Osteoblast (primary cell): ENCODE measurements at regions not wholly inside any gene's neighbourhood (a gene's known extent, or its start where the extent isn't known, plus 50 kb on each side); places are given as distances from the start of the nearest gene placed in this dataset.

Experiments used
- DNase-seq: peaks from one replicate; pipeline ENCODE4 v3.0.0; 2011; ENCODE audit warnings: low spot score, mixed read lengths; ENCODE audit not compliant: insufficient read length; ENCODE audit errors: missing footprints
- H2AFZ ChIP-seq: 2 replicates; pipeline ENCODE4 v1.6.0; 2011; ENCODE audit warnings: mild to moderate bottlenecking, low read length
- H3K27ac ChIP-seq: 2 replicates; pipeline ENCODE4 v1.5.1; 2011; ENCODE audit warnings: mild to moderate bottlenecking, low read depth, low read length, moderate library complexity
- H3K27me3 ChIP-seq: 2 replicates; pipeline ENCODE4 v1.6.0; 2012; ENCODE audit warnings: mild to moderate bottlenecking, control low read depth, inconsistent platforms, low read length, moderate library complexity; ENCODE audit not compliant: insufficient read depth
- H3K36me3 ChIP-seq: 2 replicates; pipeline ENCODE4 v1.5.1; 2011; ENCODE audit warnings: mild to moderate bottlenecking, low read length, control low read depth, moderate library complexity; ENCODE audit not compliant: insufficient read depth
- H3K4me1 ChIP-seq: 2 replicates; pipeline ENCODE4 v1.5.1; 2011; ENCODE audit warnings: mild to moderate bottlenecking, low read length, control low read depth, moderate library complexity; ENCODE audit not compliant: insufficient read depth
- H3K4me2 ChIP-seq: 2 replicates; pipeline ENCODE4 v1.6.0; 2011; ENCODE audit warnings: mild to moderate bottlenecking, low read length; ENCODE audit not compliant: insufficient read depth
- H3K4me3 ChIP-seq: fragments of 200-600 bp; sonication (generic); 3 replicates; pipeline ENCODE4 v1.5.1; 2012; ENCODE audit warnings: mild to moderate bottlenecking, low read length, inconsistent platforms; ENCODE audit not compliant: insufficient read depth
- H3K79me2 ChIP-seq: 2 replicates; pipeline ENCODE4 v1.6.0; 2012; ENCODE audit warnings: mild to moderate bottlenecking, low read length, control low read depth, inconsistent platforms; ENCODE audit not compliant: insufficient read depth
- H3K9me3 ChIP-seq: 2 replicates; pipeline ENCODE4 v1.5.1; 2011; ENCODE audit warnings: low read depth, low read length, control low read depth
- H4K20me1 ChIP-seq: 2 replicates; pipeline ENCODE4 v1.6.0; 2012; ENCODE audit warnings: mild to moderate bottlenecking, low read length, control low read depth; ENCODE audit not compliant: insufficient read depth
- TF ChIP-seq, protein P1 (sequence below): IDR thresholded peaks from 2 replicates; pipeline ENCODE4 v1.5.1; 2011; ENCODE audit warnings: mild to moderate bottlenecking, low read depth, low read length, moderate library complexity; ENCODE audit errors: extremely low read depth

DNA sequence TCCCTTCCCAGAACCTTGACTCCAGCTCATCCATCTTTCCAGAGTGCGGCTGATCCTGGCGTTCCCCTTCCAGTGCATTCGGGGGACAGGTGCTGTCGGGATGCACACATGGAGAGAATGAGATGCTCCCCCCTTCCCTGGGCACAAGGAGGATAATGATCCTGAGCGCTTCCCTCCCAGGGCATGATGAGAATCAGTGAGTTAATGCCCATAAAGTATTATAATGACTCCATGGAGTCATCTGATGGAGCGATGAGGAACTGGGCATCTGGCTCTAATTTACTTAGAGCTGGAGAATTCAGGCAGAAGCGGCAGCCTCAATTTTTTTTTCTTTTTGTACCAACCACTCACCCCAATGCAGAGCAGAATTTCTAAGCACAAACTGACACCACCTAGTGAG is 79.6 kb upstream of the SKOR2 start:
- Histone ChIP-seq H3K4me2 (no peak overlapping the region), H2AFZ (no peak overlapping the region), H3K9me3 (no peaks in the 10 kb centered on the region), H3K36me3 (no peaks in the 10 kb centered on the region), H3K4me1 (no peaks in the 10 kb centered on the region), H3K79me2 (no peaks in the 10 kb centered on the region), H4K20me1 (no peaks in the 10 kb centered on the region), H3K27me3 (no peaks in the 10 kb centered on the region), H3K27ac (no peak overlapping the region), H3K4me3 (no peak overlapping the region)
- DNase-seq: peak; percentile 39
- TF ChIP-seq, protein P1, sequence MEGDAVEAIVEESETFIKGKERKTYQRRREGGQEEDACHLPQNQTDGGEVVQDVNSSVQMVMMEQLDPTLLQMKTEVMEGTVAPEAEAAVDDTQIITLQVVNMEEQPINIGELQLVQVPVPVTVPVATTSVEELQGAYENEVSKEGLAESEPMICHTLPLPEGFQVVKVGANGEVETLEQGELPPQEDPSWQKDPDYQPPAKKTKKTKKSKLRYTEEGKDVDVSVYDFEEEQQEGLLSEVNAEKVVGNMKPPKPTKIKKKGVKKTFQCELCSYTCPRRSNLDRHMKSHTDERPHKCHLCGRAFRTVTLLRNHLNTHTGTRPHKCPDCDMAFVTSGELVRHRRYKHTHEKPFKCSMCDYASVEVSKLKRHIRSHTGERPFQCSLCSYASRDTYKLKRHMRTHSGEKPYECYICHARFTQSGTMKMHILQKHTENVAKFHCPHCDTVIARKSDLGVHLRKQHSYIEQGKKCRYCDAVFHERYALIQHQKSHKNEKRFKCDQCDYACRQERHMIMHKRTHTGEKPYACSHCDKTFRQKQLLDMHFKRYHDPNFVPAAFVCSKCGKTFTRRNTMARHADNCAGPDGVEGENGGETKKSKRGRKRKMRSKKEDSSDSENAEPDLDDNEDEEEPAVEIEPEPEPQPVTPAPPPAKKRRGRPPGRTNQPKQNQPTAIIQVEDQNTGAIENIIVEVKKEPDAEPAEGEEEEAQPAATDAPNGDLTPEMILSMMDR: no peak

DNA sequence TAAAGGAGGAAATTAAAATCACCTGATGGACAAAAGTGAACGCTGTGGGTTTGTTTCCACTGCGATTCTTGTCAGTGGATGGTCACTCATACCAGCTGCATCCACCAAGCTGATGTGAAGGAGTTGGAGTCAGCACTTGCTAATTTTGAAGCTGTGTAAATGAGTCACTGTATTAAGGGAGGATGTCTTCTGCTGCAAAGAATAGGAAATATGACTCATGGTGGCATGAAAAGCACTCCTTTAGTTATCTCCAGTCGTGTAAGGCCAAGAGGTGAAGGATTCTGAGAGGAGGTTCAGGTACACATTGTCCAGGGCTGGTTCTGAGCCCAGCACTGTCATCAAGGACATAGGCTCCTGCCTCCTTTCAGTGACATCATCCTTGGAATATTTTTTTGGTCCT is 71.7 kb upstream of the SKOR2 start:
- no peaks in the 10 kb centered on the region for H3K9me3 ChIP-seq
- no peaks in the 10 kb centered on the region for H3K36me3 ChIP-seq
- no peak overlapping the region for H2AFZ ChIP-seq
- no peak overlapping the region for H3K27ac ChIP-seq
- TF ChIP-seq, protein P1: no peak
- DNase-seq: no peak
- H3K79me2 ChIP-seq: no peaks in the 10 kb centered on the region
- H3K4me2 ChIP-seq: no peak overlapping the region
- H4K20me1 ChIP-seq: no peaks in the 10 kb centered on the region
- H3K27me3 ChIP-seq: no peaks in the 10 kb centered on the region
- H3K4me3 ChIP-seq: no peak overlapping the region
- H3K4me1 ChIP-seq: no peaks in the 10 kb centered on the region

GRCh38 chr18:47321815-47322214 is 70.4 kb upstream of the SKOR2 start:
- Histone ChIP-seq H2AFZ (no peak overlapping the region), H3K9me3 (no peaks in the 10 kb centered on the region), H3K4me3 (no peak overlapping the region), H3K4me1 (no peaks in the 10 kb centered on the region), H3K36me3 (no peaks in the 10 kb centered on the region), H3K27me3 (no peaks in the 10 kb centered on the region), H3K27ac (no peak overlapping the region), H3K79me2 (no peaks in the 10 kb centered on the region), H3K4me2 (no peak overlapping the region), H4K20me1 (no peaks in the 10 kb centered on the region)
- DNase-seq: no peak
- TF ChIP-seq, protein P1: no peak

GRCh38 chr18:47317824-47318508 is 66.5 kb upstream of the SKOR2 start:
- DNase-seq: no peak
- TF ChIP-seq, protein P1: no peak
- Histone ChIP-seq H3K4me3 (no peak overlapping the region), H2AFZ (no peak overlapping the region), H3K9me3 (no peaks in the 10 kb centered on the region), H3K4me2 (no peak overlapping the region), H4K20me1 (no peaks in the 10 kb centered on the region), H3K36me3 (no peaks in the 10 kb centered on the region), H3K4me1 (no peaks in the 10 kb centered on the region), H3K79me2 (no peaks in the 10 kb centered on the region), H3K27me3 (no peaks in the 10 kb centered on the region), H3K27ac (no peak overlapping the region)
